H1 (cell line): ENCODE measurements at regions not wholly inside any gene's neighbourhood (a gene's known extent, or its start where the extent isn't known, plus 50 kb on each side); places are given as distances from the start of the nearest gene placed in this dataset.

Source experiments
- CTCF ChIP-seq, 3 experiments: IDR thresholded peaks; 1 replicate in 2 of 3; 2 replicates in 1 of 3; pipeline versions ENCODE4 v1.5.1 to v1.6.1; 2011; ENCODE audit warnings: low read length in 3 of 3, mild to moderate bottlenecking in 3 of 3, inconsistent platforms in 2 of 3, low read depth in 1 of 3, moderate library complexity in 1 of 3; ENCODE audit not compliant: insufficient read depth in 1 of 3; ENCODE audit errors: control extremely low read depth in 1 of 3
- SAP30 ChIP-seq: fragments of 300-600 bp; sonication (generic); IDR thresholded peaks from 2 replicates; pipeline ENCODE4 v1.7.1; 2012; ENCODE audit warnings: low read length, moderate library complexity, mild to moderate bottlenecking, inconsistent platforms; ENCODE audit not compliant: insufficient read depth, insufficient replicate concordance

- peak in 1 of 3 experiments; percentile 7; a peak in 1 of 4 replicates for TF ChIP-seq CTCF (IDR thresholded peaks at IDR 0.05; ENCODE audit: control extremely low read depth in 1 of 3, insufficient read depth in 1 of 3, low read depth in 1 of 3, low read length in 3 of 3)
- TF ChIP-seq SAP30, result no peak
Observed at GRCh38 chr4:177696438-177696966, 254.3 kb upstream of the AGA start.
